ENCODE measurements at regions not wholly inside any gene's neighbourhood (a gene's known extent, or its start where the extent isn't known, plus 50 kb on each side); places are given as distances from the start of the nearest gene placed in this dataset.
"Not testable (repeated sequence)": the region's sequence is repeated elsewhere in the genome, so short reads cannot be mapped to it uniquely, and the experiment has no call there.

- DNase-seq = not testable (repeated sequence)
These were observed 443.2 kb upstream of the ZNF722 start for GRCh38 chr7:63555226-63555994.

DNA sequence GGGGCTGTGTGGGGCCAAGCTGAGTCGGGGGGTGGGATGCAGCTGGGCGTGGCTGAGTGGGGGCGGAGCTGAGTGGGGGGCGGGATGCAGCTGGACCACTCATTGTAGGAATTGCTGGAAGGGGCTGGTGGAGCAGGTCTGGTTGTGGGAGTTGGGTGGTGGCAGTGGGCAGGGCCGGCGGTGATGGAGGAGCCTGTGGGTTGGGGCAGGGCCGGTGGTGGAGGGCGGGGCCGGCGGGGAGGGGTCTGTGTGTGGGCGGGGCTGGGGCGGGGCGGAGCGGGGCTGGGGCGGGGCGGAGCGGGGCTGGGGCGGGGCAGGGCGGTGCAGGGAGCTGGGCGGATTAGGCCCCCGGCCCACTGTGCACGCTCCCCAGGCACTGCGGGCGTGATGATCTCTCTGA lies 442.4 kb upstream of the ZNF722 start:
- not testable (repeated sequence) for DNase-seq

DNA sequence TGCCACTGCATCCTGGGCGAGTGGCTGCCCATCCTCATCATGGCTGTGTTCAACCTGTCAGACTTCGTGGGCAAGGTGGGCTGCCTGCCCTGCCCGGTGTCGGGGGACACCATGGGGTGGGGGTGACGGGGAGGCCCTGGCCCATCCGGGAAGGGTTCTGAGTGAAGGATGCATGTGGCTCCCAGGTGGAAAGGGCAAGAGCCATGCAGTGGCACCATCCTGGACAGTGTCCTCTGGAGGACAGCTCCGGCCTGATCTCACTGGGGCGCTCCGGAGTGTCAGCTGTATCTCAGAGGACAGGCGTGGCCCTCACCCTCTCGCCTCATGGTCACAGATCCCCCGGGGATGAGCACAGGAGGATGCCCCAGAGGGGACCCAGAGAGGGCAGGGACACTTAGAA lies 439.6 kb upstream of the ZNF722 start:
- DNase-seq = not testable (repeated sequence)

- not testable (repeated sequence) for DNase-seq
These were observed 438.7 kb upstream of the ZNF722 start for GRCh38 chr7:63559826-63560465.

DNA sequence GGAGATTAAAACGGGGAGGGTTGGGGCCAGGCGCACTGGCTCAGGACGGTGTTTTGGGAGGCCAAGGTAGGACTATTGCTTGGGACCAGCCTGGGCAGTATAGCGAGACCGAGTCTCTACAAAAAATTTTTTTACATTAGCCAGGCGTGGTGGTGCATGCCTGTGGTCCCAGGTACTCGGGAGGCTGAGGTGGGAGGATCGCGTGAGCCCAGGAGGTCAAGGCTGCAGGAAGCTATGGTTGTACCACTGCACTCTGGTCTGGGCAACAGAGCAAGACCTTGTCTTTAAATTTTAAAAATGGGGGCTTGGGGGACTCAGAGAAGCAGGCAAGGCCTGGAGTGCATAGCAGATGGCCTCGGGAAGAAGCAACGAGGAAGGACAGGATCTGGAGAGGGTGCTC lies 436.7 kb upstream of the ZNF722 start:
- not testable (repeated sequence) for DNase-seq

DNA sequence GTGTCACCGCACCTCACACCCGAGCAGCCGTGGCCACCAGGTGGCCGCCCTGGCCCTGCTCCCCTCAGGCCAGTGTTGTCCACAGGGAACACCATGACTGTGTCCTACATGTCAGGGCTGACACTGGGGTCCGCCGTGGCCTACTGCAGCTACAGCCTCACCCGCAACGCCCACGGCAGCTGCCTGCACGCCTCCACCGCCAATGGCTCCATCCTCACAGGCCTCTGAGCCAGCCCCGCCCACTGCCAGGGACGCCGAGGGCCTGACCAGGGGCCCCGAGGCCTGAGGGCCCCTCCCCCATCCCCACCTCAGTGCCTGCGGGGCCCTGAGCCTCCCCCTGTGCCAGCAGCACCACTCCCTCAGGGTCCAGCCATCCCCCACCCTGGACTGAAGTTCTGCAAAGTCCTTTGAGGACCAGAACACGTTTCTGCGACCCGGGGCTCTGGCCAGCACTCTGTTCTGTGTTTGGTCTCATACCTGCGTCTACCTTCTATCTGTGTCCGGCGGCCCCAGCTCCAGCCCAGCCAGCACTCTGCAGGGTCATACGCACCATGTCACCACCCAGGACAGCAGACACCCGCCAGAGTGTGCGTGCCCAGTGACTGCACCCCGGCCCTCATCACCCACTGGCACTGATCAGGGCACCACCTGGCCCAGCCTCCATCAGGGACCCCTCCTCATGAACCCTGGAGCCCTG lies 436.1 kb upstream of the ZNF722 start:
- DNase-seq = not testable (repeated sequence)

GRCh38 chr7:63563151-63563940 lies 435.3 kb upstream of the ZNF722 start:
- not testable (repeated sequence) for DNase-seq

- not testable (repeated sequence) for DNase-seq
These were observed 433.8 kb upstream of the ZNF722 start for GRCh38 chr7:63564882-63565281.

DNA sequence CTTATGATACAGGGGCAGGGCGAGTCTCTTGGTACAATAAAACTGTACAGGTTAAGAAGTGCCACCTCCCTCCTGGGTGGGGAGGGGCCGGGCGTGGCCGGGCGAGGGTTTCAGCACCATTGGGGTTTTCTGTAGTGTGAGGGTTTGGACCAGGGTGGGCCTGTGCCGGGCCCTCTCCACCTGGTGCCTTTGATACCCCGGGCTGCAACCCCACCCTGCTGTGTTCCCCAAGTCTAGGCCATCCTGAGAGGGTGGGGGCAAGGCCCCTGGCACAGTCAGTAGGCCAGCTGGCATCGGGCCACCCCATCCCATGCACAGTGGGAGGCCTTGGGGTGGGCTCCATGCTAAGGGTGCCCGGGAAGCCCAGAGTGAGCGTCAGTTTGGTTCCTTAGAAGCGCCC lies 431.8 kb upstream of the ZNF722 start:
- DNase-seq = not testable (repeated sequence)

- DNase-seq = not testable (repeated sequence)
These were observed 431.0 kb upstream of the ZNF722 start for GRCh38 chr7:63567636-63568035.

DNA sequence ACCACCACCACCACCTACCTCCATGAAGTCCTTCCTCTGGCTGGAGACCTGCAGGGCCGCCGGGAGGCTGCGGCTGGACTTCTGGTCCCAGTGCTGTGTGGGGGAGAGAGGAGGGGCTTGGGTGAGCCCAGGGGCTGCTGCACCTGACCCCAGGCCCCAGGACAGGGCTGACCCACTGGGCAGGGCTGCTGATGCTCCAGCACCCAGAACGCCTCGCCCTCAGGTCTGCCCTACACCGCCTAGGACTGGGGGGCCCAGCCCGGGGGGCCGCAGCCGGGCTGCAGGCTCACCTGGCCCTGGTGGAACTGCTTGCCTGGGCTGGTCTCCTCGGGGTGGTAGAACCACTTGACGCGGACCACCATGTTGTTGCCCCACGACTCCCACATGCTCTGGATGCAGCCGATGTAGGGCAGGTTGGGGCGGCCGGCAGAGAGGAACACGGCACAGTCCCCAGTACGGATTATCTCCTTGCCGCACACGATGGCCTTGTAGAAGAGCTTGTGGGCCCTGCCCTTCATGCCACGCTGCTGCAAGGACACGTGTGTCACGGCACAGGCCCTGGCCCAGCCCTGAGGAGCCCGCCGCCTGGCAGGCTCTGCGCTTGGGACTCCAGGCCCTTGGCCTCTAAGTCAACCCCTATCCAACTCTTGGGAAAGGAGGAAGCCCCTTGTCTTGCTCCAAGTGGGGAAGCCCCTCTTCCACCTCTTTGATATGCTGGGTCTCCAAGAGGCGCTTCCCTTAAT lies 429.9 kb upstream of the ZNF722 start:
- DNase-seq = not testable (repeated sequence)

DNA sequence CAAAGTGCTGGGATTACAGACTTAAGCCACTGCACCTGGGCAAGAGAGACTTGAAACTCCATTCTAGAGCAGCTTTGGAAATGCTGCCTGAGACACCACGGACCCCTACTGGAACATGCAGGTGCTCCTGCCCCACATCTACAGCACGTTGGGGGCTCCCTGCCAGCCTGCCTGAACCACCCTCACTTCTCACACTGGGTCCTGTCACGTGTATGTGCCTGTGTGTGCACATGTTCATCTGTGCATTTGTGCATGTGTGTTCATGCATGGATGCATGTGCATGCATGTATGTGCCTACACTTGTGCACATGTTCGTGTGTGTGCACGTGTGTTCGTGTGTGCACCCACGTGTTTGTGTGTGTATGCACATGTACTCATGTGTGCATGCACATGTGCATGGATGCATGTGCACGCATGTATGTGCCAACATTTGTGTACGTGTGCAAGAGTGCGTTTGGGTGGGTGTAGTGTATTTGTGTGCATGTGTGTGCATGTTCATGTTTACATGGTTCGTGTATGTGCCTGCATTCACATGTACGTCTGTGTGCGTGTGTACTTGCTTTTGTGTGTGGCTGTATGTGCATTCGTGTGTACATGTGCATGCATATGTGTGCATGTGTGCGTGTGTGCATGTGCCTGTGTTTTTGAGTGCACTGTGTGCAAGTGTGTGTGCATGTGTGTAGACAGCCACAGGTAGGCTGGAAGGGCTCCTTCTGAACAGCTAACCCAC lies 428.1 kb upstream of the ZNF722 start:
- DNase-seq = not testable (repeated sequence)

DNA sequence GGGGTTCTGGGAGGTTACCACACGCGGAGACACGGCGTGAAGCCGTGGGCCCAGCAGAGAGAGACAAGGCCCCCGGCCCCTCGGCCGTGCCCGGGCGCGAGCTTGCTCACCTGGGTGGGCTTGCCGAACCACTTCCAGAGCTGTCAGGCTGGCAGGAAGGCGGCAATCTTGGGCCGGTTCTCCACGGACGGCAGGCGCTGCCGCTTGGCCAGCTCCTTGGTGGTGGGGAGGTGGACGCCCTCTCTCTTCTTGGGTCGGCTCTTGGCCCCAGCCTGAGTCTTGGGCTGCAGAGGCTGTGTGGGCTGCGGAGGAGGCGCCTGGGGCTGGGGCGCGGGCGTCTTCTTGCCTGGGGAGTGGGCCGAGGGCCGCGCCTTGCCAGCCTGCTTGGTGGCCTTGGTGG lies 426.5 kb upstream of the ZNF722 start:
- DNase-seq = not testable (repeated sequence)

DNA sequence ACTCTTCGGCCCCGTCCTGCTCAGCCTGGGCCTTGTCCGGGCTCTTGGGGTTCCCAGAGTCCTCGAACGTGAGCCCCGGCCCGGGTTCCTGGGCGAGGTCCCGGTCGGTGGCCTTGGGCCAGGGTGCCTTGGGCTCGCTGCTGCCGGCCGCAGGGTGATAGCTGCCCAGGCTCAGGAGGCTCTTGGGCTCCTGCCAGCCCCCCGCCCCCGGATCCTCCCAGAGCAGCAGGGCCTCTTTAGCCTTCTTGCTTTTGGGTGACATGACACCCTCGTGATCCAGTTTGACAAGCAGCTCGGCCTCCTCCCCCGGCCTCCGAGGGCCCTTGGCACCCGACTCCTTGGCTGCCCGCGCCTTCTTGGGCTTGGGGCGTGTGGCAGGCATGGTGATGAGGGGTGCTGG lies 425.7 kb upstream of the ZNF722 start:
- DNase-seq = peak; percentile 8

DNA sequence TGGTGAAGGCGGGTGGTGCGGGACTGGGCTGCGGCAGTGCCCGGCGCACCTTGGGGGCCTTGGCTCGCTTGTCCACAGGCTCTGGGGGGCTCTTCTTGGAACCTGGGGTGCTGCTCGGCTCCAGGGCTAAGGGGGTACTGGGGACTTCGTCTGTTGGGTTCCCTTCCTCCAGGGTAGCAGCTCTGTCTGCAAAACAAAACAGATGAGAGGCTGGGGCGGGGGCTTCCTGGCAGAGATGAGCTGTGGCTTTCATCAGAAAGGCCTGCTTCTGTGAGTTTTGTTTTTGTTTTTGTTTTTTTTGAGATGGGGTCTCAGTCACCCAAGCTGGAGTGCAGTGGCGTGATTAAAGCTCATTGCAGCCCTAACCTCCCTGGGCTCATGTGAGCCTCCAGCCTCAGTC lies 425.2 kb upstream of the ZNF722 start:
- not testable (repeated sequence) for DNase-seq

DNA sequence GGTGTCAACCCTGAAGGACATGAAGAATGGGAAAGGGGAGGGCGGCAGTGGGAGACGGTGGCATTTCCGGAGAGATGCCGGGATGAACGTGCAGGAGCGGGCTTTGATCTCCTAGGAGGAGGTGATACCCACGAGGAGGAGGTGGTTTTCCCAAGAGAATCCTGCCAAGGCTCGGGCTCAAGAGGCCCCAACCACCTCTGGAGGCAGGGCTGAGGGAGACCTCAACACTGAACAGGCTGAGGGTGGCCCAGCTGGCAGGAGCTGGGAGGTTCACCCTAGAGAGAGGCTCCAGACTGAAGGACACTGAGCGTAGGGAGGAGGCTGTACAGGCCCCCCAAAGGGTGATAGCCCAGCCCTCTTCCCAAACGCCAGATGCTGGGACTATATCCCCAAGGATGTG lies 422.2 kb upstream of the ZNF722 start:
- not testable (repeated sequence) for DNase-seq

GRCh38 chr7:63577066-63577465 lies 421.6 kb upstream of the ZNF722 start:
- not testable (repeated sequence) for DNase-seq

DNA sequence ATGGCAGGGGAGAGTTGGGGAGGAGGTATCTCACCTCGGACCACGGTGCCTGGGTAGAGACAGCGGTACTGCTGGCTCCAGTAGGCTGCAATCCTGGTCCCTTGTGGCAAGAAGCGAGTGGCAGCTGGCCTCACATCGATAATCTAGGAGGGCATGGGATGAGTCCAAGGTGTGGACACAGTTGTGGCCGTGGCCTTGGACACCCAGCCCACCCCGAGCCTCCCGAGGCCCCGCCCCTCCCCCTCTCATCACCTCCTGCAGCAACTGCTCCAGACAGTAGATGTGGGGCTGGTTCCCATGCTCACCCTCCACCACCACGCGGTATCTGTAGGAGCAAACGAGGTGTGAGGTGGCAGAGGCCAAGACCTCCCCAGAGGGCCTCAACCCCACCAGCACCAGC lies 418.6 kb upstream of the ZNF722 start:
- not testable (repeated sequence) for DNase-seq

DNA sequence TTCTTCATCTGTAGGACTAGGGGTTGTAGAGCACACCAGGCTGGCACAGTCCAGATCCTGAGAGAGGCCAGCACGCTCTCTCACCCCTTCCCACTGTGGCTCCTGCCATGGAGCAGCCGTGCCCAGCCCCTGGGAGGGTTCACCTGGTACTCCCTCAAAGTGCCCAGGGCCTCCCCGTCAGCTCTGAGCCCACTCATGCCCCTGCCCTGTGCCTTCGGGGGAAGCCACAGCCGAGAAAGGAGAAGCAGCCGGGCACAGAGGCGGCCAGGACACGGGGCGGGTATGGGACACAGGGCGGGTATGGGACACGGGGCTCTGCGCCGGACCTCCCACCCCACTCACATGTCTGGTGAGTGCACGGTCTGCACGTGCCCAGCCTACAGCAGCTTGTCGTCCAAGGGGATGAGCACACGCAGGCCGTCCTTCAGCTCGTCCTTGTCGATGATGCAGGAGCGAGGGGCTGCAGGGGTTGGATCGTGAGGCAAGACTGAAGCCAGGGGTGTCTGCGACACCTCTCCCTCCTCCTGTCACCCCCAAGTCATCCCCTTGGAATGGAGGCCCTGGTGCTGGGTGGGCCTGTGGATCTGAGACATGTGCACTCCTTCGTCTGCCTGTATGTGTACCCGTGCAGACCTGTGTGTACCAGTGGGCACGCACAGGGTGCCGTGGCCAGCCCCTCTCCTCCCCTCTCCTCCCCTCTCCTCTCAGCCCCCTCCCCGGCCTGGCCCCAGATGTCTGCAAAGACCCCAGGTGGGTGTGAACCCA lies 417.9 kb upstream of the ZNF722 start:
- not testable (repeated sequence) for DNase-seq

DNA sequence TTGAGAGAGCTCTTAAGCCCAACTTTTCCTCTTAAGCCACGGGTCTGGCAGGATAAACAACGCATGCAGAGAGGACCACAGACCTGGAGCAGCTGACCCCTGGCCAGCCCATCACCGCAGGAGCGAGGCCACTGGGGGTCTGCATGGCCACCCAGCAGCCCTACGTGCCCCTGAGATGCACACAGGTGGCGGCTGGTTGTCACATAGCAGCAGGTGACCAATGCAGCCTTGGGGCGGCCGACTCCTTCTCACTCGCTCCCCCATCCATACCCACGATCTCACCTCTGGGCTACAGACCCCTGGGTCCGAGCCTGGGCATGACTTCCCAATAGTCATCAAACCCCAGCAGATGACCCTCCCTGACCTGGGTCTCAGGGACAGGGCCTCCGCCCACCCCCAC lies 415.9 kb upstream of the ZNF722 start:
- DNase-seq = not testable (repeated sequence)

All from RPMI8226 (cell line).